Osteoblast (primary cell): ENCODE measurements at regions not wholly inside any gene's neighbourhood (a gene's known extent, or its start where the extent isn't known, plus 50 kb on each side); places are given as distances from the start of the nearest gene placed in this dataset.

Experiments used
- DNase-seq: peaks from one replicate; pipeline ENCODE4 v3.0.0; 2011; ENCODE audit warnings: low spot score, mixed read lengths; ENCODE audit not compliant: insufficient read length; ENCODE audit errors: missing footprints
- H2AFZ ChIP-seq: 2 replicates; pipeline ENCODE4 v1.6.0; 2011; ENCODE audit warnings: mild to moderate bottlenecking, low read length
- H3K27ac ChIP-seq: 2 replicates; pipeline ENCODE4 v1.5.1; 2011; ENCODE audit warnings: mild to moderate bottlenecking, low read depth, low read length, moderate library complexity
- H3K27me3 ChIP-seq: 2 replicates; pipeline ENCODE4 v1.6.0; 2012; ENCODE audit warnings: mild to moderate bottlenecking, control low read depth, inconsistent platforms, low read length, moderate library complexity; ENCODE audit not compliant: insufficient read depth
- H3K36me3 ChIP-seq: 2 replicates; pipeline ENCODE4 v1.5.1; 2011; ENCODE audit warnings: mild to moderate bottlenecking, low read length, control low read depth, moderate library complexity; ENCODE audit not compliant: insufficient read depth
- H3K4me1 ChIP-seq: 2 replicates; pipeline ENCODE4 v1.5.1; 2011; ENCODE audit warnings: mild to moderate bottlenecking, low read length, control low read depth, moderate library complexity; ENCODE audit not compliant: insufficient read depth
- H3K4me2 ChIP-seq: 2 replicates; pipeline ENCODE4 v1.6.0; 2011; ENCODE audit warnings: mild to moderate bottlenecking, low read length; ENCODE audit not compliant: insufficient read depth
- H3K4me3 ChIP-seq: fragments of 200-600 bp; sonication (generic); 3 replicates; pipeline ENCODE4 v1.5.1; 2012; ENCODE audit warnings: mild to moderate bottlenecking, low read length, inconsistent platforms; ENCODE audit not compliant: insufficient read depth
- H3K79me2 ChIP-seq: 2 replicates; pipeline ENCODE4 v1.6.0; 2012; ENCODE audit warnings: mild to moderate bottlenecking, low read length, control low read depth, inconsistent platforms; ENCODE audit not compliant: insufficient read depth
- H3K9me3 ChIP-seq: 2 replicates; pipeline ENCODE4 v1.5.1; 2011; ENCODE audit warnings: low read depth, low read length, control low read depth
- H4K20me1 ChIP-seq: 2 replicates; pipeline ENCODE4 v1.6.0; 2012; ENCODE audit warnings: mild to moderate bottlenecking, low read length, control low read depth; ENCODE audit not compliant: insufficient read depth
- CTCF ChIP-seq: IDR thresholded peaks from 2 replicates; pipeline ENCODE4 v1.5.1; 2011; ENCODE audit warnings: mild to moderate bottlenecking, low read depth, low read length, moderate library complexity; ENCODE audit errors: extremely low read depth

DNA sequence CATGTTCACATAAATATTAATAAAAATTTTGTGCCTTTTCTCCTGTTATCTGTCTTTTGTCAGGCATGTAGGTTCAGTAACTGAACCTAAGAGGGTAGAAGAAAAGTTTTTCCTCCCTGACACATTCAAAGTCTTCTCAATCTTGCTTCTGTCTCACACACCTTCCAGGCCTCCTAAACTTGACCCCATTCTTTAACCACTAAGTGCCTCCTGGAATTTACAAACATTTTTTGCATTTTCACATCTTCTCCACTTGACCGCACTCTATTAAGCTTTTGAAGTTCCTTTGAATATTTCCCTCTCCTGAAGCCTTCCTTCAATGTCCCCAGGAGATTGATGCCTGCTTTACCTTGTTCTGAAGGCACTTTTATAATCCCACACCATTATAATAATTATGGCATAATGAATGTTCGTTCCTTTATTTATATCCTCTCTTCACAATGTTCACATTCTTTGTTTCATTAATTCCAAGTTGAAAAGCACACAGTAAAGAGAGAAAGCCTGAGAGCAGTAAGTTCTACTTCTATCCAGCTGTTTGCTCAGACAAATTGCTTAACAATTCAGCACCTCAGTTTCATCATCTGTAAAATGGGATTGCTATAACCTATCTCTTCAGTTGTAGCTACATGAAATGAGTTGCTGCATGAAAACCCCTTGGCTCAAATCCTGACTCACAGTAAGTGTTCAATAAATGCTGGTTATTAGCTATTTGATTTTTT is 184.8 kb upstream of the KLHL29 start:
- no peak overlapping the region for H3K4me2 ChIP-seq
- H2AFZ ChIP-seq: no peak overlapping the region
- TF ChIP-seq CTCF: no peak
- no peaks in the 10 kb centered on the region for H3K27me3 ChIP-seq
- H3K4me3 ChIP-seq: no peak overlapping the region
- no peak for DNase-seq
- no peaks in the 10 kb centered on the region for H3K36me3 ChIP-seq
- no peak overlapping the region for H3K27ac ChIP-seq
- no peaks in the 10 kb centered on the region for H4K20me1 ChIP-seq
- no peaks in the 10 kb centered on the region for H3K9me3 ChIP-seq
- H3K79me2 ChIP-seq: no peaks in the 10 kb centered on the region
- no peaks in the 10 kb centered on the region for H3K4me1 ChIP-seq

- H3K4me1 ChIP-seq: no peaks in the 10 kb centered on the region
- H4K20me1 ChIP-seq: no peaks in the 10 kb centered on the region
- no peak overlapping the region for H3K27ac ChIP-seq
- H3K79me2 ChIP-seq: no peaks in the 10 kb centered on the region
- TF ChIP-seq CTCF: no peak
- no peak overlapping the region for H3K4me2 ChIP-seq
- no peaks in the 10 kb centered on the region for H3K36me3 ChIP-seq
- no peak for DNase-seq
- H3K4me3 ChIP-seq: no peak overlapping the region
- no peaks in the 10 kb centered on the region for H3K27me3 ChIP-seq
- no peak overlapping the region for H2AFZ ChIP-seq
- H3K9me3 ChIP-seq: no peaks in the 10 kb centered on the region
Measured at GRCh38 chr2:23200787-23201114, 184.2 kb upstream of the KLHL29 start.

- H3K4me3 ChIP-seq: no peak overlapping the region
- H3K27ac ChIP-seq: no peak overlapping the region
- TF ChIP-seq CTCF: no peak
- no peaks in the 10 kb centered on the region for H3K79me2 ChIP-seq
- no peaks in the 10 kb centered on the region for H3K9me3 ChIP-seq
- H3K4me2 ChIP-seq: no peak overlapping the region
- no peaks in the 10 kb centered on the region for H3K27me3 ChIP-seq
- H4K20me1 ChIP-seq: no peaks in the 10 kb centered on the region
- no peak overlapping the region for H2AFZ ChIP-seq
- DNase-seq: no peak
- no peaks in the 10 kb centered on the region for H3K4me1 ChIP-seq
- H3K36me3 ChIP-seq: no peaks in the 10 kb centered on the region
Measured at GRCh38 chr2:23203383-23203782, 181.6 kb upstream of the KLHL29 start.

GRCh38 chr2:23204685-23205242 is 180.2 kb upstream of the KLHL29 start:
- Histone ChIP-seq H3K27me3 (no peaks in the 10 kb centered on the region), H2AFZ (no peak overlapping the region), H3K79me2 (no peaks in the 10 kb centered on the region), H3K4me2 (no peak overlapping the region), H3K4me3 (no peak overlapping the region), H3K36me3 (no peaks in the 10 kb centered on the region), H3K4me1 (no peaks in the 10 kb centered on the region), H3K9me3 (no peaks in the 10 kb centered on the region), H4K20me1 (no peaks in the 10 kb centered on the region), H3K27ac (no peak overlapping the region)
- no peak for DNase-seq
- TF ChIP-seq CTCF: no peak
